Tongue (tissue), 1 donor: ENCODE measurements at regions not wholly inside any gene's neighbourhood (a gene's known extent, or its start where the extent isn't known, plus 50 kb on each side); places are given as distances from the start of the nearest gene placed in this dataset.
"Not testable (repeated sequence)": the region's sequence is repeated elsewhere in the genome, so short reads cannot be mapped to it uniquely, and the experiment has no call there.

Source experiments
- DNase-seq: peaks from one replicate; pipeline ENCODE4 v3.0.0-alpha.2; 2015

GRCh38 chr12:5317556-5317955 is 114.4 kb upstream of the NTF3 start:
- DNase-seq = no peak

- DNase-seq = peak; percentile 28
These were observed 113.0 kb upstream of the NTF3 start for GRCh38 chr12:5318874-5319273.

GRCh38 chr12:5328669-5329517 is 103.0 kb upstream of the NTF3 start:
- peak; percentile 5 for DNase-seq

DNA sequence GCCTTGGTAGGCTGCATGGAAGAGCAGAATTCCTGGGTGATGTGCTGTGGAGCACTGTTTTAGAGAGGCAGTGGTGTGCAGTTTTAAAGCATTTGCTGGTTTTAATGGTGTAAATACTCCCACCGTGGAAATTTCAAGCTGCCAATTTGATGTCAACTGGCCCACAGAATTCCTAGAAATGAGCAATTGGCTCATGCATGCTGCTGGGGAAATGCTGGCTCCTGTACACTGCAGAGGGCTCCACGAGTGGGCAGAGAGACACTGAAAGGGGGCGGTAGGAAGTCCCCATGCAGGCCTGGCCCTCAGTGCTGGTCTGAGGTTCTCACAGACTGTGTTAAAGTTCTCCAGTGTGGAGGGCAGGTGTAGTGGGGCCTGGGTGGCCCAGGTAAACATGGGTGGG is 99.4 kb upstream of the NTF3 start:
- no peak for DNase-seq

DNA sequence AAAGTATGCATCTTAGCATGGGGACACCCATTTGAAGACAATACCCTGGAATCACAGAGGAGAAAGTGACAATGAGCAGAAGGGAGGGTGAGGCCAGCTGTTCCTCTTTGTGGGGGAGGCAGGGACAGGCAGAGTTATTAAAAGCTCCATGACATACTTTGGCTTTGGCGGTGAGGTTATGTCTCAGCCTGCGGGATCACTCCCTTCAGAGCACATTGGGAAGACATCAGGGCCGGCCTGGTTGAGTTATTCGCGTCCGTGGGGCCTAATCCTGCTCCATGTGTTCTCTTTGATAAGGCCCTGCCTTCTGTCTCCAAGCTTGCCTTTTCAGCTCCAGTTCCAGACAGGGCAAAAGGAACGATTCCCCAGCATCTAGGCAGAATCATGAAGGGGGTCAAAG is 98.8 kb upstream of the NTF3 start:
- DNase-seq = peak; percentile 73

- no peak for DNase-seq
These were observed 96.8 kb upstream of the NTF3 start for GRCh38 chr12:5335069-5335468.

- not testable (repeated sequence) for DNase-seq
These were observed 90.8 kb upstream of the NTF3 start for GRCh38 chr12:5341086-5341485.

- DNase-seq = no peak
These were observed 88.2 kb upstream of the NTF3 start for GRCh38 chr12:5343711-5344110.

GRCh38 chr12:5344131-5344530 is 87.8 kb upstream of the NTF3 start:
- DNase-seq = no peak

- no peak for DNase-seq
These were observed 86.4 kb upstream of the NTF3 start for GRCh38 chr12:5345534-5345933.

DNA sequence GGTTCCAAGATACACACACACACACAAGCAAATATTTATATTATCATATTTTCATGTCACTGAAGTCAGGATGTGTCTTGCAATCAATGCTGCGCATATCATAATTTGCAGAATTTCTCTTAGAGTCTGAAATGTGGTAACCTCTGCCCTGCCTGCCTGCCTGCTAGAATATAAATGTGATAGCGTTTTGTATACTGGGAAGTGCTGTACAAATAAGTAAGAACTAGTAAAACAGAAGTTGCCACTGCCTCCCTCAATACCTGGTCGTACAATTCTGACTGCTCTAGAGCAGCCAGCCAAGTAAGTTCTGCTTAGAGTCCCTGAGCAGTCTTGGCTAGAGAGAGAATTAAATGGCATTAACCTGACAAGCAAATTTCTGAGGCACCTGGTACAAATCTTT is 83.9 kb upstream of the NTF3 start:
- no peak for DNase-seq

DNA sequence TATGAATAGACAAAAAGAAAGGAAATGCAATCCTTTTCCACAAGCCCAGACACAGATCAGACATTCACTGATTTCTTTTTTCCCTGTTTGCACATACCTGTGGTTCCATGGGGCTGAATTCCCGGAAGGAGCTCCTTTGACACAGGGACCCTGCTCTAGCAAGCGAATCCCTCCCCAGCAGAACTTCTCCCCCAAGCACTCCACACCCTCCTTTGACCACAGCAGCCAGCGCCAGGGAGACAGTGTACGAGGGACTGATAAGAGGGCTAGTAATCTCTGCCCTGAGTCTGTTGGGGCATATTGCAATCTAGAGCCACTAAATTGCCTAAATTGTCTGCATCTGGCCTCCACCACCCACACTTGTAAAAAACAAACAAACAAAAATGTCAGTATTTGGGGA is 83.4 kb upstream of the NTF3 start:
- no peak for DNase-seq

- DNase-seq = no peak
These were observed 67.7 kb upstream of the NTF3 start for GRCh38 chr12:5364036-5364770.

GRCh38 chr12:5369298-5369697 is 62.6 kb upstream of the NTF3 start:
- no peak for DNase-seq

- DNase-seq = no peak
These were observed 60.3 kb upstream of the NTF3 start for GRCh38 chr12:5371631-5372030.

DNA sequence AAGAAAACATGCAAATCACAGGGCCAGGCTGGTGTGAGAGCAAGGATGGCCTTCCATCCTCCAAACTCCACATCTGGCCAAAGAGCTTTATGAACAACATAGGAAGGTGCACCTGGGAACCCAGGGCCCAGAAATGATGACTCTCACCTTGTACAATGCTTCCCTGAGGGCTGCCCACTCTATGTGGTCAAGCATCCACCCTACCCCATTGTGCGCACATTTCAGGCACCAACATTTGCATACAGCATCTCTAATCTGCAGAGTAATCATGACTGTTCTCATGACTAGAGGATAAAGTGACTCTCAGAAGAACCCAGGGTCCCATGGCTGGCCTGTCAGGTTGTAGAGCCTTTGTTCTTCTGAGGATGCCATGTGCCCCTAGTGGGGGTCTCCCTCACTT is 57.2 kb upstream of the NTF3 start:
- DNase-seq = no peak

GRCh38 chr12:5375547-5376295 is 56.2 kb upstream of the NTF3 start:
- no peak for DNase-seq

DNA sequence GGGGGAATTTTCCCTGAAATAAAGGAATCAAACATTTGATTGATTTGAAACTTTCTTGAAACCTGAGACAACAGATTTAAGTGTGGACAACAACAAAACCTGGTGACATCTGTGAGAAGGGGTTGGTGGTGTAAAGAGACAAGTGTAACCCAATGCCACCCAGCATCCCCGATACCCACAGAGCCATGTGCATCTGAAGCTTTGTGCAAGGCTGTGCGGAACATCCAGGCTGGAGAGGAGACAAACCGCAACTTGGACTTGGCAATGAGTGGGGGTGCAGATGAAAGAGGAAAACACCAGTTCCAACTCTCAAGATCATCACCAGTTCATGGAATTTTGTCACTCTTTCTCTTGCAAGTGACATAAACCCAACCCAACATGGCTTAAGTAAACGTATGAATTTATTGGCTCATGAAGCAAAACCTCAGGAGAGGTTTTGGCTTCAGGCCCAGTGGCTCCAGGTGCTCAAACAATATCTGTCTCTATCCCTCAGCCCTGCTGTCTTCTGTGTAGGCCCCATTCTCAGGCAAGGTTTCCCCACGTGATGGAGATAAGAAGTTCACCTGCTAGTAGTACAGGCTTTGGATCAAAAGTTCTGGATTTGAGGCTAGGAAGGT is 55.2 kb upstream of the NTF3 start:
- no peak for DNase-seq

GRCh38 chr12:5377997-5378592 is 53.8 kb upstream of the NTF3 start:
- DNase-seq = peak; percentile 38

DNA sequence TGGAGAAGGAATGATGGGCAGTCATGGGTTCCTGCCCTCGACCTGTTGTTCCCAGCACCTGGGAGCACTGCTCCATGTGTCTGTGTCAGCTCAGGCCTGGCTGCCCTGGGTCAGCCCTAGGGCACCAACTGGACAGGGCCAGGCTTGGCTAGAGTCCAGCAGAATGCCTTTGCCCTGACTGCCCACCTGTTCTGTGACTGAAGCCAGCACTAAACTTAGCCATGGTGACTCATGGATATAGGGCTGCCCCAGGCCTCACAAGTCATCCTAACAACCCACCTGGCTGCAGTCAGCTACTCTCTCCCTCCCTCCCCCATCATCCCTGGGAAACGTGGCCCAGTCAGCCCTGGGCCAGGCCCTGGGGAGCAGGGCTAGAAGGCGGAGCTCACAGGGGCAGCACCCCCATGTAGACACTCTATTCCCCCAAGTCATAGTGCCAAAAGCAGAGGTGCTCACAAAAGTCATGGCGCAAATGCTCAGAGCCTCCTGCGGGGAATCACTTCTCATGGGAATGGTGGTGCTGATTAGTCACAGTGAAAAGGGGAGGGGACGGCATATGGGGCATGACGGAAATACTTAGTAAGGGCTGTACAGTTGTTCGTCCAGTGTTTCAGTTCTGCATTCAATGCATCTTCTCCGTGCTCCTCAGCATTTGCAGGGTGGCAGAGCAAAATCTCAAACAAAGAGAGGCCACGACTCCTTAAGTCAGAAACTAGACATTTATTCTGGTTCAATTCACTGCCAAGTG is 52.0 kb upstream of the NTF3 start:
- DNase-seq = peak; percentile 86
